VCaP (cell line): ENCODE measurements at regions not wholly inside any gene's neighbourhood (a gene's known extent, or its start where the extent isn't known, plus 50 kb on each side); places are given as distances from the start of the nearest gene placed in this dataset.
A peak's percentile ranks its signal among the peaks of the same experiment; 100 is the strongest.
"Not testable (repeated sequence)": the region's sequence is repeated elsewhere in the genome, so short reads cannot be mapped to it uniquely, and the experiment has no call there.

Experiments
- H3K27ac ChIP-seq: fragments of 450-650 bp; 2 replicates; pipeline ENCODE4 v1.5.1; 2017
- TF ChIP-seq, protein P1 (sequence below): fragments of 450-650 bp; conservative IDR thresholded peaks from 2 replicates; pipeline ENCODE4 v1.5.1; 2017; ENCODE audit warnings: mild to moderate bottlenecking, moderate library complexity

DNA sequence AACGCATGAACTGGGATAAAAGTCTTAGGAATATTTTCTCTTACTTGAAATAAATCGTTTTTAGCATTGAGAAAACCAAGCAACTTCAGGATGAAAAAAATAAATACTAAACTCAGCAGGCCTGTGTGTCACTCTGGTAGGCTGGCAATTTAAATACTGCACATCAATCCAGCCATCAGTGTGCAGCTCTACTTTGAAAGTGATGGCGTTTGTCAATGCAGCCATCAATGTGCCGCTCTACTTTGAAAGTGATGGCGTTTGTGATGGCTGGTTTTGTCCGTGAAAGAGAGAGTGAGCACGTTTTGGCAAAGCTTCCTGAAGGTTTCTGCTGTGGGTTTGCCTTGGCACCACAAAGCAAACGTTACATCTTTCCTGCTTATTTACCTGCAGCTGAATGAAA, 543.5 kb upstream of the SALL3 start:
- TF ChIP-seq, protein P1, sequence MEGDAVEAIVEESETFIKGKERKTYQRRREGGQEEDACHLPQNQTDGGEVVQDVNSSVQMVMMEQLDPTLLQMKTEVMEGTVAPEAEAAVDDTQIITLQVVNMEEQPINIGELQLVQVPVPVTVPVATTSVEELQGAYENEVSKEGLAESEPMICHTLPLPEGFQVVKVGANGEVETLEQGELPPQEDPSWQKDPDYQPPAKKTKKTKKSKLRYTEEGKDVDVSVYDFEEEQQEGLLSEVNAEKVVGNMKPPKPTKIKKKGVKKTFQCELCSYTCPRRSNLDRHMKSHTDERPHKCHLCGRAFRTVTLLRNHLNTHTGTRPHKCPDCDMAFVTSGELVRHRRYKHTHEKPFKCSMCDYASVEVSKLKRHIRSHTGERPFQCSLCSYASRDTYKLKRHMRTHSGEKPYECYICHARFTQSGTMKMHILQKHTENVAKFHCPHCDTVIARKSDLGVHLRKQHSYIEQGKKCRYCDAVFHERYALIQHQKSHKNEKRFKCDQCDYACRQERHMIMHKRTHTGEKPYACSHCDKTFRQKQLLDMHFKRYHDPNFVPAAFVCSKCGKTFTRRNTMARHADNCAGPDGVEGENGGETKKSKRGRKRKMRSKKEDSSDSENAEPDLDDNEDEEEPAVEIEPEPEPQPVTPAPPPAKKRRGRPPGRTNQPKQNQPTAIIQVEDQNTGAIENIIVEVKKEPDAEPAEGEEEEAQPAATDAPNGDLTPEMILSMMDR = no peak
- H3K27ac ChIP-seq = no peak overlapping the region

DNA sequence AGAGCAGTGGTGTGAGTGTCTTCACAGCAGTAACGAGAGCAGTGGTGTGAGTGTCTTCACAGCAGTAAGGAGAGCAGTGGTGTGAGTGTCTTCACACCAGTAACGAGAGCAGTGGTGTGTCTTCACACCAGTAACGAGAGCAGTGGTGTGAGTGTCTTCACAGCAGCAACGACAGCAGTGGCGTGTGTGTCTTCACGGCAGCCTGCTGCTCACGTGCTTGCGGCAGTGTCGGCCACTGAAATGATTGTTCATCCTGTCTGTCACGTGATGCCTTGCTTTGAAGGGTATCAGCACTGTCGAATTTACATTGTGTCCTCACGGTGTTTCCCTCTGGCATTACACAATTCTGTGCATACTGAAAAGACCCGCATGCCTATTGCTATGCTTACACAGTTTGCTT, 541.4 kb upstream of the SALL3 start:
- not testable (repeated sequence) for H3K27ac ChIP-seq

DNA sequence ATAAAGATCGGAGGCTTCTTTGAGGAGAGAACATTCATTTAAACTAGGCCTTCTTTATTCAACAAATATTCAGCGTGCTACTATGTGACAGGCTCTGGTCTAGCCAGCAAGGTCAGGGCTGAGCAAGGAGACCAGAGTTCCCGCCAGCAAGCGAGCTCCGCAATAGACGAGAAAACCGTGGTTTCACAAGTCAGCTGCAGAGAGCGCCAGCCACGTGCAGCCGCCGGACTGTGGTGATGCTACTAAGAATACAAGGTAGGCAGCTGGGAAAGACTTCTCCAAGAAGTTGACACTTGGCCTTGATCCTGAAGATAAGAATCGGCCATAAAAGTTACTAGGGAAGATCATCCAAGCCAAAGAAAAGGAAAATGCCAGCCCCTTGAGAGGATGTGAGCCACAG, 533.7 kb upstream of the SALL3 start:
- H3K27ac ChIP-seq = no peak overlapping the region
- TF ChIP-seq, protein P1 = no peak

DNA sequence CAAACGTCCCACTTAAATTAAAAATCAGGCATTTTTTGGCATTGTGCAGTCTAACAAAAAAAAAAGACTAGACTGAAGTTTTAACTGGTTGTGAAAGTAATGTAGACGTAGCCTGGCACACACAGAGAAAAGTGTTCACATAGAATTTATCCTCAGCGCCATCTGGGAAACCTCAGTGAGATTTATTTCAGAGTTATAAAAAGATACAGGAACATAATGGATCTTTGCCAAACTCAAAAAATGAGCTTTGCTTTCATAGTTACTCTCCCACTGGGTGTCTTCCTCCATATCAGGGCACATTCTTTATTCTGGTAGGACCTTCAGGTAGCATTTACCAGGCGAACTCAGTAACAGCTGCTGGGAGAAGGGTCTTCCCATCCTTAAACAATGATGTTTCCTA, 532.4 kb upstream of the SALL3 start:
- no peak overlapping the region for H3K27ac ChIP-seq
- TF ChIP-seq, protein P1 = no peak

DNA sequence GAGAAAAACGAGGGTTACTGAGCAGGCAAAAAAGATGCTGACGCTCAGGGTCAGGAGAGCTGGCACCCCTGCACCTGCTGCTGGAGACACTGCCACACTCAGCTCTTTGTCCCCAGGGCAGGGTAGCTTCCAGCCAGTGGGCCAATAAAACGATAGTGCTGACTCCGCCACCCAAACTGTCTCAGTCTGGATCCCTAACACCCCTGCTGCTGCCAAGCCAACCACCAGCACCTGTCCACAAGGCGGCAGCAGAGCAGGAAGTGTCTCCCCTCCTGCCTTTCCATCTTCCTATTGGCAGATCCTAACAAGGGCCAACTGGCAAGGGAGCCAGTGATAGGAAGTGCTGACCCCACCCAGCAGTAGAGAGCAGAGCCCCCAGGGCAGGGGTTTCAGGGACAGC, 531.5 kb upstream of the SALL3 start:
- no peak overlapping the region for H3K27ac ChIP-seq
- TF ChIP-seq, protein P1 = peak; percentile 44; the same call in 1 of the 2 replicates

DNA sequence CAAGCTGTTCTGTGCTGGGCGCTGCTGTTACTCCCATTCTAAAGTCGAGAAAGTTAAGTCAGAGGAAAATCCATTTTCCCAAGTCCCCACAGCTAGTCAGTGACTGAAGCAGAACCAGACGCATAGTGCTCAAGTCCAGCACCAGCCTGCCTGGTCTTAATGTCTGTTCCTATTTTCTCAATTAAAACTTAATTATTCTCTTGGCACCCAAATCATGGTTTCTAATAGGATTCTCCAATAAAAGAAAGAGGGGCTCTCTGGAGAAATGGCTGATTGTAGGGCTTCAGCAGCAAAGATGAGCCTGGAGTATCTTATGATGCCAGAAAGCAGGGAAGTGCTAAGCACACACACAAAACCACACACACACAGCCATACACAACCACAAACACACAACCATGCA, 531.0 kb upstream of the SALL3 start:
- no peak overlapping the region for H3K27ac ChIP-seq
- TF ChIP-seq, protein P1 = no peak

DNA sequence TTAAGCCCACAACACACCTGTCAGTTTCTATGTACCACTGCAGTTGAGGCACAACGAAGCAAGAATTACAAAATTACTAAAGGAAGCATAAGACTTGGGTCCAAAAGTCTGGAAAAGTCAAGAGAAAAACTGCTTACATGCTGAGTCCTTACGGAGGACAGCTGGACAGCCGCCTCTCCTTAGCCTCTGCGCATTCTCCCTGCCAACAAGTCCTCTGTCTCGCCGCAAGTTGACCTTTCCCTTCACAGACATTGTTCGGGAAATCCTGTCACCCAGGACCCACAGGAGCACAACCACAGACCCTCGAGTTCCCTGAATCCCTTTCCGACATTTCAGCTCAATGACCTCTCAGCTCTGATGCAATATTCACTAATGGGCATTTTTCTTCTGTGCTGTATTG, 525.4 kb upstream of the SALL3 start:
- H3K27ac ChIP-seq = no peak overlapping the region
- TF ChIP-seq, protein P1 = no peak

DNA sequence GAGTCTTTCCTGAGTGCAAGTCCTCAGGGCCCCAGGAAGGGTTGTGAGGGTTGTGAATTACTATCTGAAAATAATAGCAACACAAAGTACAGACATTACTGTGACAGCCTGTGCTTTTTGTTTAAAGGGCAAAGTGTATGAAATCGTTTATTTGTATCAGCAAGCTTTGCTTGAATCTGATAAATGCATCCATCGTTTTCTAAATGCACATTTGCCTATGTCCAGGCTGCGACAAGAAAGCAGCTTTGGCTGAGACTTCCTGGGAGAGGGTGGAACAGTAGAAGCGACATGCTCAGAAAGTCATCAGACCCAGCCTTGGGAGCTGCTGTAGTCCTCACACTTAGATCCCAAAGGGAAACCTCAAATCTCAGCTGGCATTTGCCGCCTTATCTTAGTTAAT, 524.2 kb upstream of the SALL3 start:
- H3K27ac ChIP-seq = no peak overlapping the region
- TF ChIP-seq, protein P1 = no peak
